HG03565 (cell line): ENCODE measurements at regions not wholly inside any gene's neighbourhood (a gene's known extent, or its start where the extent isn't known, plus 50 kb on each side); places are given as distances from the start of the nearest gene placed in this dataset.
"Not testable (repeated sequence)": the region's sequence is repeated elsewhere in the genome, so short reads cannot be mapped to it uniquely, and the experiment has no call there.

Source experiments
- ATAC-seq: cut with Tn5 transposase; IDR thresholded peaks from one replicate; pipeline ENCODE4 v1.9.1; 2021; ENCODE audit warnings: mild to moderate bottlenecking, moderate library complexity; ENCODE audit not compliant: unreplicated experiment

DNA sequence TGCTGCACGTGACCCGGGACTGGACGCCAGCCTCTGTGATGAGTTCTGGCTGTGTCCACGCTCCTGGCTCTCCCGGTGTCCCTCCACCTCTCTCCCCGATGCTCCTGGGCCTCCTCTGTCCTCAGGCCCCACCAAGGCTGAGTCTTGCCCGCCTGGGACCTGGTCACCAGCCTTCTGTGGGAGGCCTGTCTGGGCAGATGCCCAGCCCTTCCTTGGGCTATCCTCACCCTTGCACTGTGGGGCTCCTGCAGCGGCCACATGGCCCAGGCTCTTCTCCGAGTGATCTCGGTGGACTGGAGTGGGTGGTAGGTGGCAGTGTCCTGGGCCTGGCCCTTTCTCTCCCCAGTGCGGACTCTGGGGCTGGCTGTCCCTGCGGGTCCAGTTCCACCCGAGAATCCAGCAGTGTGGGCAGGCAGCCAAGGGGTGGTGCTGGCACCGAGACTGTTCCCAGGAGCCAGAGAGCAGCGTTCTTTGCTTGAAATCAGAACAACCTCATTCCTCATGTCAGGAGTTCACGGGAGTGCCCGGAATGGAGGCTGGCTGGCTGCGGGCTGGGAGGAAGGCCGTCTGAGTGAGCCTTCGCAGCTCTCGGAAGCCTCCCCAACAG lies 94.6 kb downstream of the TMEM121 start:
- ATAC-seq, result not testable (repeated sequence)

GRCh38 chr14:105621479-105622328 lies 95.3 kb downstream of the TMEM121 start:
- not testable (repeated sequence) for ATAC-seq

GRCh38 chr14:105622329-105622955 lies 96.1 kb downstream of the TMEM121 start:
- no peak for ATAC-seq

DNA sequence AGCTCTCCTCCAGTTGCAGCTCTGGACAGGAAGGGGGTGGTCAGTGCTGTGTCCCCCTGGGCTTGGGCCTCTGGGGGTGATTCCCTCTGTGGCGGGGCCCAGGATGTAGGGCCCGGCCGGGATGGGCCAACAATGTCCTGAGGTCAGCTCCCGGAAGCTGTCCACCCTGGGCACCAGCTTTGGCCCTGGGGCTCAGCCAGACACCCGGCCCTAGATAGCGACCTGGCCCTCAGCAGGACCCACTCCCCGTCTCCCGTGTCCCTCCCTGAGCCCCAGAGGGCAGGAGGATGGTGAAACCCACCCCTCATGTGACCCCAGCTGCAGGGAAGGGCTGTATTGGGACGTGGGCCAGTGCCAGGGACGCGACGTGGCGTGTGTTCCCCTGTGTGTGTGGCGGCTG lies 96.8 kb downstream of the TMEM121 start:
- not testable (repeated sequence) for ATAC-seq

GRCh38 chr14:105624346-105624745 lies 98.0 kb downstream of the TMEM121 start:
- not testable (repeated sequence) for ATAC-seq

GRCh38 chr14:105624749-105625434 lies 98.5 kb downstream of the TMEM121 start:
- not testable (repeated sequence) for ATAC-seq

GRCh38 chr14:105625448-105625847 lies 99.1 kb downstream of the TMEM121 start:
- ATAC-seq, result not testable (repeated sequence)

DNA sequence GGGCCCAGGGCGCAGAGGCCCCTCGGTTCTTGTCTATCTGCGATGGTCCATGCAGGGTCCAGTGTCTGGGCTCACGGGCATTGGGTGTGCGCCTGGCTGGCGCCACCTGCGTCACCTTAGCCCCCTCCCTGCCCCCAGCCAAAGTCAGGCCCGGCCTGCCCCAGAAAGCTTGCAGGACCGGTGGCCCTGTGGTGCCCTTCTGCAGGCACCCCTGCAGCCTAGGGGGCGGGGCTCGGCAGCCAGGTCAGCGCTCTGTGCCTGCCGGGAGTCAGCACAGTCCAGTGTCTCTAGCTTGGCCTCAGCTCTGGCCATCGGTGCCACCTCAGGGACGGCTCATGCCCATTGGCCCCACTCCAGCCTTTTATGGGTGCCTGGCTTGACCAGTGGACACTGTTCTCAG lies 99.7 kb downstream of the TMEM121 start:
- not testable (repeated sequence) for ATAC-seq

GRCh38 chr14:105626651-105627050 lies 100.3 kb downstream of the TMEM121 start:
- not testable (repeated sequence) for ATAC-seq

DNA sequence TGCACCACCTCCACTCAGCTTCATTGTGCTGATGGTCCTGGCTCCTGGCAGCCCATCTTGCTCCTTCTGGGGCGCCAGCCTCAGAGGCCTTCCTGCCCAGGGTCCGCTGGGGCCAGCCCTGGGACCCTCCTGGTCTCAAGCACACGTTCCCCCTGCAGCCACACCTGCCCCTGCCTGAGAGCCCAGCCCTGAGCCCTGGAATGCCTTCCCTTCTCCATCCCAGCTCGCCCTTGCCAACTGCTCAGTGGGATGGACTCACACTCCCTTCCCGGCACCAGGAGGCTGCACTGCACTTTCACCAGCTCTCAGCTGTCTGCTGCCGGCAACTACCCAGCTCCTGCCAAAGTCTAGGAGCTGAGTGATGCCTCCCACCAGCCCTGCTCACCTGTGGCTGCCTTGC lies 100.9 kb downstream of the TMEM121 start:
- not testable (repeated sequence) for ATAC-seq

GRCh38 chr14:105627701-105628100 lies 101.3 kb downstream of the TMEM121 start:
- ATAC-seq, result no peak

GRCh38 chr14:105628126-105628525 lies 101.7 kb downstream of the TMEM121 start:
- ATAC-seq, result not testable (repeated sequence)

GRCh38 chr14:105628531-105629067 lies 102.2 kb downstream of the TMEM121 start:
- not testable (repeated sequence) for ATAC-seq

DNA sequence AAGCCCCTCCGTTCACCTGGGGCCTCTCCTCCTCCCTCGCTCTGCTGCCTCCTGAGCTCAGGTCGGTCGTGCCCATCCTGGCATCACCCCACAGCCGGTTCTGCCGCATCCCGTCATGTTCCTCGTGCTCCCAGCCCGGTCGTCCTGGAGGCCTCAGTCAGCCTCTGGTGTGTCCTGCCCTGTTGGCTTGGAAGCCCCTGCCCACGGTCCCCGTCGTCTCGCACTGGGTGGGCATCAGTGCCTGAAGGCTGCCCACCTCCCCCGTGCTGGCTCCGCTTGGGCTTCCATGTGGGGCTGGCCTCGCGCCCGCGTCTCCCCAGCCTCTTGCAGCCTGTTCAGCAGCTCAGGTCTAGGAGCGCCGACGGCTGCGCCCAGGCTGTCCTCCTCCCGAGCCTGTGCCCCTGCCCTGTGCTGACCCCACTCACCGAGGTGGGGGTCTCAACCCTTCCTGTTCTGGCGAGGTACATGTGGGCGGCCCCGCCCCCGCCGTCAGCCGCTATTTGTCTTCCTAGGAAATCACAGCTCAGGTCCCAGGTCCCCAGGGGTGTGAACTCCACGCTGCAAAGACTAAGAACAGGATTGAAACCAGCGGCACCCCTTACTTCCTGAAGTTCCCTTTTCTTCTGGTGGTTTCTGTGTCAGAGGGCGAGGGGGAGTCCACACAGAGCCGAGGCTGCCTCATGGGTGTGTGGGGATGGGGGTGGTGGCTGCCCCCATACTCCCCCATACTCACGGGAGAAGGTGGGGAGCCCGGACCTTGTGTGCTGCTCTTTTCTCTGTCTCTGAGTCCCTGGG lies 102.9 kb downstream of the TMEM121 start:
- not testable (repeated sequence) for ATAC-seq

DNA sequence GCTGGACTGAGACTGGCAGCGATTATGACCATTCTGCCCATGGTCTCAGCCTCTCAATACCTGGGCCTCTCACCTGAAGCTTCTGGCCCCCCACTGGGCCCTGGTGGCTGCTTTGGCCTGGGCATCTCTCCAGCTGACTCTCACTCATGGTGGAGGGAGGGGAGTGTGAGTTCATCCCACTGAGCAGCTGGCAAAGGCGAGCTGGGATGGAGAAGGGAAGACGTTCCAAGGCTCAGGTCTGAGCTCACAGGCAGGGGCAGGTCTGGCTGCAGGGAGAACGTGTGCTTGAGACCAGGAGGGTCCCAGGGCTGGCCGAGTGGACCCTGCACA lies 103.5 kb downstream of the TMEM121 start:
- ATAC-seq, result no peak

DNA sequence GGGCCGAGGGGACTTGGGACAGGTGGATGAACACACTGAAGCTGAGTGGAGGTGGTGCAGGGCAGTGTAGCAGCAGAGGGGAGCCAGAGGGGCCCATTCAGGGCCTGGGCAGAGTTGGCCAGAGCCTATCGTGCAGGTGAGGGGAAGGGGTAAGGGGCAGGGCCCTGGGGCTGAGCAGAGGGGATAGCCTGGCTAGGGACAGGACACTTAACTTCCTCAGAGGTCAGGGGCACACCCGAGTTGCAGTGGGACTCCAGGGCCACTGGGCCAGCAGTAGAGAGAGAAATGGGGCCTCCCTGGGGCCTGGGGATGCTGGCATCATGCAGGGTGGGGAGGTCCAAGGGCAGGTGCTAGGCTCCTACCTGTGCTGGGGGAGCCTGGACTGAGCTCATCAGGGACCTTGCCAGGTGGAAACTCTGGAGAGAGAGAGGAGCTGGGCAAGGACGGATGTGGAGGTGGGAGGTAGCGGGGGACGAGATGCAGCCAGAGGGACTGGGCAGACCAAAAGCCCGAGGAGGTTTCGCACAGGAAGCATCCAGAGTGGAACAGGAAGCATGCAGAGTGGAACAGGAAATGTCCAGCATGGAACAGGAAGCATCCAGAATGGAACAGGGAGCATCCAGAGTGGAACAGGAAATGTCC lies 104.0 kb downstream of the TMEM121 start:
- not testable (repeated sequence) for ATAC-seq

GRCh38 chr14:105630935-105631779 lies 104.8 kb downstream of the TMEM121 start:
- not testable (repeated sequence) for ATAC-seq

DNA sequence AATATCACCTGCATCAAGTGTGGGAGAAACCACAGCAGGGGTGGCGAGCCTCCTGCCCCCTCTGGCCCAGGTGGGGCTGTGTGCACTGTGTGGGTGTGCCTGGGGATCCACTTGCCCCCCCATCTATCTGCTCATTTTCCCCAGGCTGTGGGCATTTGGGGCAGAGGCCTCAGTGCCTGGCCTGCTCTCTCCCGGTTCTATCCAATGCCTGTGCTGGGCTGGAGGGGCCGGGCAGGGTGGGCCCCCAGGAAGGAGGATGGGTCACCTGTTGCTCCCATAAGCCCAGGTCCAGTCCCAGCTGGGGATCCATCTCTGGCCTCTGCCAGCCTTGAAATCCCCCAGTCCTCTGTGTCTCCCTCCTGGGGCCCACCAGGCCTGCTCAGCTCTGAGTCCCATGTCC lies 105.6 kb downstream of the TMEM121 start:
- ATAC-seq, result no peak

GRCh38 chr14:105633596-105633995 lies 107.2 kb downstream of the TMEM121 start:
- ATAC-seq, result not testable (repeated sequence)
